A549 (cell line): ENCODE measurements at regions not wholly inside any gene's neighbourhood (a gene's known extent, or its start where the extent isn't known, plus 50 kb on each side); places are given as distances from the start of the nearest gene placed in this dataset.

Source experiments
- ATAC-seq, 2 experiments: fragments of 200-7000 bp in 1 of 2; fragments of >200 bp in 1 of 2; cut with Nextera tagmentation in 1 of 2; cut with Tn5 transposase in 1 of 2; 3 replicates each; pipeline versions ENCODE4 v1.8.0 to v1.9.1; 2018 to 2020; ENCODE audit warnings: mild to moderate bottlenecking in 1 of 2, moderate library complexity in 1 of 2
- CTCF ChIA-PET: fragments of 300-600 bp; sonication (Branson Sonifier 250); formaldehyde crosslinking; extraction: SDS; loops from one replicate; lab custom pipeline; 2021; ENCODE audit warnings: antibody characterized with exemption, inconsistent platforms; lab: Yijun Ruan, JAX
- POLR2A ChIA-PET: fragments of 350-600 bp; formaldehyde crosslinking; extraction: SDS; loops from one replicate; lab custom pipeline; 2021; ENCODE audit warnings: antibody characterized with exemption, inconsistent platforms; lab: Yijun Ruan, JAX
- DNase-seq, 2 experiments: peaks; one replicate each; pipeline versions ENCODE4 v3.0.0 to v3.0.0-alpha.2; 2011 to 2016; ENCODE audit warnings: low read depth in 1 of 2, low spot score in 1 of 2
- FAIRE-seq: peaks from 2 replicates; lab custom pipeline; 2011; peaks lifted over from hg19 to GRCh38; lab: Jason Lieb, UNC
- H3K27ac ChIP-seq, 2 experiments: fragments of >200 bp; sonication (Bioruptor Twin); formaldehyde crosslinking; 3 replicates each; pipeline ENCODE4 v1.5.1; 2016 to 2017
- H3K4me1 ChIP-seq: fragments of >200 bp; sonication (Bioruptor Twin); formaldehyde crosslinking; 3 replicates; pipeline ENCODE4 v1.6.1; 2016
- H3K4me2 ChIP-seq: fragments of >200 bp; sonication (Bioruptor Twin); formaldehyde crosslinking; 3 replicates; pipeline ENCODE4 v1.6.1; 2016
- H3K4me3 ChIP-seq: fragments of >200 bp; sonication (Bioruptor Twin); formaldehyde crosslinking; 3 replicates; pipeline ENCODE4 v1.5.1; 2016
- H3K9me3 ChIP-seq: fragments of >200 bp; sonication (Bioruptor Twin); formaldehyde crosslinking; 3 replicates; pipeline ENCODE4 v1.6.1; 2016
- ATOH8 ChIP-seq: fragments of 250-450 bp; sonication (Bioruptor Pico); IDR thresholded peaks from 2 replicates; pipeline ENCODE4 v1.5.0; 2020; ENCODE audit warnings: low read depth, mild to moderate bottlenecking, moderate library complexity
- BHLHE40 ChIP-seq: IDR thresholded peaks from 2 replicates; pipeline ENCODE4 v1.6.1; 2012; ENCODE audit warnings: low read depth, low read length, inconsistent platforms
- CHD4 ChIP-seq: fragments of 200-600 bp; sonication (generic); IDR thresholded peaks from 2 replicates; pipeline ENCODE4 v1.6.1; 2016; ENCODE audit warnings: antibody characterized with exemption, mild to moderate bottlenecking, borderline replicate concordance
- CTCF ChIP-seq: fragments of >200 bp; sonication (Bioruptor Twin); formaldehyde crosslinking; IDR thresholded peaks from 3 replicates; pipeline ENCODE4 v1.5.1; 2016
- ESRRA ChIP-seq: fragments of 150-350 bp; IDR thresholded peaks from 2 replicates; pipeline ENCODE4 v1.6.1; 2014; ENCODE audit warnings: mild to moderate bottlenecking, low read length, borderline replicate concordance
- FOXS1 ChIP-seq: fragments of 250-450 bp; sonication (Bioruptor Pico); IDR thresholded peaks from 2 replicates; pipeline ENCODE4 v1.5.0; 2020; ENCODE audit warnings: mild to moderate bottlenecking, moderate library complexity
- GATA3 ChIP-seq: IDR thresholded peaks from 2 replicates; pipeline ENCODE4 v1.6.1; 2012; ENCODE audit warnings: borderline replicate concordance
- HES2 ChIP-seq: fragments of >200 bp; sonication (Bioruptor Twin); formaldehyde crosslinking; IDR thresholded peaks from 2 replicates; pipeline ENCODE4 v1.6.1; 2016
- HOXA7 ChIP-seq: fragments of 250-450 bp; sonication (Bioruptor Pico); IDR thresholded peaks from 2 replicates; pipeline ENCODE4 v1.5.0; 2020; ENCODE audit warnings: mild to moderate bottlenecking, moderate library complexity
- HOXB5 ChIP-seq: fragments of 250-450 bp; sonication (Bioruptor Pico); IDR thresholded peaks from 2 replicates; pipeline ENCODE4 v1.5.0; 2020; ENCODE audit warnings: mild to moderate bottlenecking, moderate library complexity
- MAFK ChIP-seq: fragments of 450-650 bp; IDR thresholded peaks from 2 replicates; pipeline ENCODE4 v1.6.1; 2014; ENCODE audit not compliant: partially characterized antibody
- MAZ ChIP-seq: fragments of 150-350 bp; IDR thresholded peaks from 2 replicates; pipeline ENCODE4 v1.6.1; 2014; ENCODE audit warnings: antibody characterized with exemption, low read depth, low read length, borderline replicate concordance
- MYC ChIP-seq: IDR thresholded peaks from 2 replicates; pipeline ENCODE4 v1.6.1; 2012; ENCODE audit warnings: mild to moderate bottlenecking, inconsistent platforms, low read length, improper control_type of control experiment, borderline replicate concordance
- NR3C1 ChIP-seq: fragments of >200 bp; sonication (Bioruptor Twin); formaldehyde crosslinking; IDR thresholded peaks from 3 replicates; pipeline ENCODE4 v1.6.1; 2017
- POLR2AphosphoS2 ChIP-seq: conservative IDR thresholded peaks from 2 replicates; pipeline ENCODE4 v1.6.1; 2012; ENCODE audit warnings: low read length, improper control_type of control experiment, inconsistent platforms
- RAD21 ChIP-seq, 2 experiments: fragments of >200 bp in 1 of 2; sonication (Bioruptor Twin) in 1 of 2; formaldehyde crosslinking in 1 of 2; IDR thresholded peaks in 1 of 2; conservative IDR thresholded peaks in 1 of 2; 2 replicates in 1 of 2; 3 replicates in 1 of 2; pipeline ENCODE4 v1.6.1; 2012 to 2018; ENCODE audit warnings: inconsistent platforms in 1 of 2
- RNF2 ChIP-seq: fragments of 200-600 bp; sonication (generic); IDR thresholded peaks from 2 replicates; pipeline ENCODE4 v1.6.1; 2016; ENCODE audit warnings: low read depth, mild to moderate bottlenecking, antibody characterized with exemption, moderate library complexity, borderline replicate concordance
- SREBF2 ChIP-seq: fragments of 450-650 bp; IDR thresholded peaks from 2 replicates; pipeline ENCODE4 v1.6.1; 2014; ENCODE audit warnings: mild to moderate bottlenecking, moderate library complexity
- TFCP2L1 ChIP-seq: fragments of 250-450 bp; sonication (Bioruptor Pico); IDR thresholded peaks from 2 replicates; pipeline ENCODE4 v1.5.0; 2021; ENCODE audit warnings: mild to moderate bottlenecking
- ZNF302 ChIP-seq: fragments of 250-450 bp; sonication (Bioruptor Pico); IDR thresholded peaks from 2 replicates; pipeline ENCODE4 v1.9.0; 2021; ENCODE audit warnings: inconsistent platforms, mild to moderate bottlenecking, moderate library complexity
- ZSCAN20 ChIP-seq: fragments of 250-450 bp; sonication (Bioruptor Pico); IDR thresholded peaks from 2 replicates; pipeline ENCODE4 v1.8.0; 2022; ENCODE audit warnings: mild to moderate bottlenecking, moderate library complexity
- whole genome bisulfite sequencing: methylation state at CpG from one replicate; pipeline ENCODE4 v1.1.6; 2017; ENCODE audit errors: missing lambda C conversion rate; 5-methylcytosine and 5-hydroxymethylcytosine counted together
- TF ChIP-seq, protein P1 (sequence below): fragments of 250-450 bp; sonication (Bioruptor Pico); IDR thresholded peaks from 2 replicates; pipeline ENCODE4 v1.5.0; 2021; ENCODE audit warnings: mild to moderate bottlenecking, moderate library complexity, borderline replicate concordance
- TF ChIP-seq, protein P2 (sequence below): fragments of >200 bp; sonication (Bioruptor Twin); formaldehyde crosslinking; IDR thresholded peaks from 3 replicates; pipeline ENCODE4 v1.6.1; 2016

GRCh38 chr6:99790679-99791078 lies 184.0 kb downstream of the PRDM13 start:
- POLR2A ChIA-PET: no interaction called here
- TF ChIP-seq CTCF: 0 out of 3 replicates have a peak, but pooled peaks have one; percentile 8
- TF ChIP-seq CHD4: no peak
- TF ChIP-seq RAD21 (conservative IDR thresholded peaks at IDR 0.05 in 1 of 2, IDR thresholded peaks at IDR 0.05 in 1 of 2): 0 out of 5 replicates have a peak, but pooled peaks of 1 of the 2 experiments have one; percentile 18
- TF ChIP-seq, all 56 proteins: peak for 2
- FAIRE-seq (no peak), ATAC-seq (no peak), DNase-seq (no peak)
- Histone ChIP-seq H3K4me1 (no peaks in the 10 kb centered on the region), H3K4me3 (no peak overlapping the region), H3K4me2 (no peak overlapping the region), H3K9me3 (no peaks in the 10 kb centered on the region), H3K27ac (no peak overlapping the region)
- CTCF ChIA-PET: no interaction called here

DNA sequence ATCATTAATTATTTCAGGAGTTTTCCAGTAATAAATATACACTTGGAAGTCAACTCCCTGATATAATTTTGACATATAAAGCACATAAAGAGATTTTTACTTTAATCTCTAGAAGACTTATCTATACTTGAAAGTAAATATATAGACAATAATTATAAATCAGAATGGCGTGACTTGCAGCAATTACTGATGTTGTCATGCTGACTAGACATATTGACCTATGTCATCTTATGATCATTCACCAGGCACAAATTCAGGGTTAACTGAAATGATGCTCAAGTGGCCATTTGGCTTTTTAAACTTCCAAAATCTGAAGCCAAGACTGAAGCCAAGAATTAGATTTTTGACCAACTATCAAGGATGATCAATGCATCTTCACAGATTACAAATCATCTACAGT lies 192.2 kb downstream of the MCHR2 start:
- Histone ChIP-seq H3K27ac (no peak overlapping the region), H3K4me3 (no peak overlapping the region), H3K4me1 (no peaks in the 10 kb centered on the region), H3K4me2 (no peak overlapping the region), H3K9me3 (no peaks in the 10 kb centered on the region)
- ChIA-PET CTCF (no interaction called here), POLR2A (no interaction called here)
- peak; percentile 15 for TF ChIP-seq MAFK
- TF ChIP-seq TFCP2L1: no peak
- TF ChIP-seq, protein P1, sequence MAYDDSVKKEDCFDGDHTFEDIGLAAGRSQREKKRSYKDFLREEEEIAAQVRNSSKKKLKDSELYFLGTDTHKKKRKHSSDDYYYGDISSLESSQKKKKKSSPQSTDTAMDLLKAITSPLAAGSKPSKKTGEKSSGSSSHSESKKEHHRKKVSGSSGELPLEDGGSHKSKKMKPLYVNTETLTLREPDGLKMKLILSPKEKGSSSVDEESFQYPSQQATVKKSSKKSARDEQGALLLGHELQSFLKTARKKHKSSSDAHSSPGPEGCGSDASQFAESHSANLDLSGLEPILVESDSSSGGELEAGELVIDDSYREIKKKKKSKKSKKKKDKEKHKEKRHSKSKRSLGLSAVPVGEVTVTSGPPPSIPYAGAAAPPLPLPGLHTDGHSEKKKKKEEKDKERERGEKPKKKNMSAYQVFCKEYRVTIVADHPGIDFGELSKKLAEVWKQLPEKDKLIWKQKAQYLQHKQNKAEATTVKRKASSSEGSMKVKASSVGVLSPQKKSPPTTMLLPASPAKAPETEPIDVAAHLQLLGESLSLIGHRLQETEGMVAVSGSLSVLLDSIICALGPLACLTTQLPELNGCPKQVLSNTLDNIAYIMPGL (CRISPR knock-in tag): no peak
- no peak for FAIRE-seq
- no peak for DNase-seq
- no peak for ATAC-seq
- 15% methylated on average over 1 of the region's 1 CpG for WGBS

DNA sequence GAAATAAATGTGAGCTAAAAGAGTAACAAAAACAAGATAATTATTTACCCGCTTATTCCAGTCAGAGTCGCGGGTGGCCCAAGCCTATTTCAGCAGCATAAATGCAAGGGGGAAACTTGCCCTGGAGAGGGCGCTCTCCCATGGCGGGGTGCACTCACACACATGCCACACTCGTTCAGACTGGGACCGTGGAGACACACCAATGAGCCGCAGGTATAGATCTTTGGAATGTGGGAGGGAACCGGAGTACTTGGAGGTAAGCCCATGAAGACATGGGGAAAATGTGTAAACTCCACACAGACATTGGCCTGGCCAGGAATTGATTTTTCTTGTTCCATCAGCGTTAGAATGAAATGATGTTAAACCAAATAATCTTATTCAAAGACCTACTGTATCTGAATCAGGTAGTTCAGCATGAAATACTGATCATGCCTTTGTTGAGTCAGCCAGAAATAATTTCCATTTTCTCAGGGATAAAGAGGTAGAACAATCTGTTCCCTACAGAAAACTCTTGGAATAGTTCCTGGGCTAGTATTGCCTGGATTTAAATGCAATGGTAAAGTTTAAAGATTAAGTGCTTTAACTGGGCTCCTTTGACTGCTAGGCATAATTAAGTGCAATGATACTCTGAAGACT lies 191.5 kb downstream of the MCHR2 start:
- TF ChIP-seq RAD21 (conservative IDR thresholded peaks at IDR 0.05 in 1 of 2, IDR thresholded peaks at IDR 0.05 in 1 of 2) (no peak), ATOH8 (no peak), BHLHE40 (no peak), ESRRA (no peak), NR3C1 (no peak), ZSCAN20 (CRISPR knock-in tag) (no peak), HOXA7 (CRISPR knock-in tag) (no peak), POLR2AphosphoS2 (no peak), MAZ (no peak), CTCF (no peak), GATA3 (no peak), ZNF302 (CRISPR knock-in tag) (no peak), HOXB5 (CRISPR knock-in tag) (no peak), MYC (no peak), SREBF2 (no peak), FOXS1 (CRISPR knock-in tag) (no peak), RNF2 (no peak), HES2 (no peak)
- TF ChIP-seq, protein P2, sequence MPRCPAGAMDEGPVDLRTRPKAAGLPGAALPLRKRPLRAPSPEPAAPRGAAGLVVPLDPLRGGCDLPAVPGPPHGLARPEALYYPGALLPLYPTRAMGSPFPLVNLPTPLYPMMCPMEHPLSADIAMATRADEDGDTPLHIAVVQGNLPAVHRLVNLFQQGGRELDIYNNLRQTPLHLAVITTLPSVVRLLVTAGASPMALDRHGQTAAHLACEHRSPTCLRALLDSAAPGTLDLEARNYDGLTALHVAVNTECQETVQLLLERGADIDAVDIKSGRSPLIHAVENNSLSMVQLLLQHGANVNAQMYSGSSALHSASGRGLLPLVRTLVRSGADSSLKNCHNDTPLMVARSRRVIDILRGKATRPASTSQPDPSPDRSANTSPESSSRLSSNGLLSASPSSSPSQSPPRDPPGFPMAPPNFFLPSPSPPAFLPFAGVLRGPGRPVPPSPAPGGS: no peak
- H3K27ac ChIP-seq: no peak overlapping the region
- H3K4me1 ChIP-seq: no peaks in the 10 kb centered on the region
- H3K9me3 ChIP-seq: no peaks in the 10 kb centered on the region
- POLR2A ChIA-PET: no interaction called here
- WGBS: 40% methylated on average over 9 of the region's 10 CpGs
- CTCF ChIA-PET: no interaction called here
- H3K4me2 ChIP-seq: no peak overlapping the region
- FAIRE-seq (no peak), DNase-seq (no peak), ATAC-seq (no peak)
- no peak overlapping the region for H3K4me3 ChIP-seq
